Kidney (tissue), 13 donors: ENCODE measurements at regions not wholly inside any gene's neighbourhood (a gene's known extent, or its start where the extent isn't known, plus 50 kb on each side); places are given as distances from the start of the nearest gene placed in this dataset.

Experiments used
- DNase-seq, 5 donors: peaks; one replicate each; pipeline ENCODE4 v3.0.0-alpha.2; 2013 to 2020
- FAIRE-seq: peaks from 2 replicates; lab custom pipeline; 2012; peaks lifted over from hg19 to GRCh38; lab: Jason Lieb, UNC
- H3K27ac ChIP-seq, 2 donors: one replicate each; pipeline ENCODE4 v1.7.0; 2013; ENCODE audit warnings: low read depth in 2 of 2, low read length in 2 of 2, inconsistent platforms in 1 of 2
- H3K27me3 ChIP-seq: one replicate; pipeline ENCODE4 v1.7.1; 2013; ENCODE audit warnings: low read length, inconsistent platforms; ENCODE audit not compliant: control insufficient read depth, insufficient read depth
- H3K36me3 ChIP-seq, 3 donors: one replicate each; pipeline versions ENCODE4 v1.7.0 to v1.7.1; 2013; ENCODE audit warnings: low read length in 3 of 3, control low read depth in 1 of 3, inconsistent platforms in 1 of 3; ENCODE audit not compliant: insufficient read depth in 3 of 3, control insufficient read depth in 2 of 3
- H3K4me1 ChIP-seq, 3 donors: one replicate each; pipeline versions ENCODE4 v1.7.0 to v1.7.1; 2013; ENCODE audit warnings: low read length in 3 of 3, inconsistent platforms in 1 of 3, low read depth in 1 of 3; ENCODE audit not compliant: control insufficient read depth in 2 of 3, insufficient read depth in 2 of 3
- H3K4me3 ChIP-seq, 3 donors: one replicate each; pipeline versions ENCODE4 v1.7.0 to v1.8.1; 2013; ENCODE audit warnings: low read length in 3 of 3, control low read depth in 1 of 3, inconsistent platforms in 1 of 3
- H3K9ac ChIP-seq, 3 donors: one replicate each; pipeline versions ENCODE4 v1.7.0 to v1.7.1; 2013; ENCODE audit warnings: low read length in 3 of 3, control low read depth in 1 of 3, inconsistent platforms in 1 of 3
- H3K9me3 ChIP-seq, 3 donors: one replicate each; pipeline versions ENCODE4 v1.7.0 to v1.7.1; 2013; ENCODE audit warnings: low read length in 3 of 3, control low read depth in 1 of 3, inconsistent platforms in 1 of 3; ENCODE audit not compliant: control insufficient read depth in 2 of 3, insufficient read depth in 1 of 3
- CTCF ChIP-seq: IDR thresholded peaks from 3 replicates; pipeline ENCODE4 v1.5.1; 2012; ENCODE audit warnings: mild to moderate bottlenecking, moderate library complexity, borderline replicate concordance; ENCODE audit not compliant: insufficient read depth; ENCODE audit errors: extremely low read depth
- intact Hi-C: fragments of 100-400 bp; cut with DNase I; formaldehyde crosslinking; loops from one replicate; pipeline ENCODE4 v1.11.1; 2022
- donor health status: control.
- donor health status: control.
- donor health status: control.
- donor health status: control.
- donor health status: control.
- donor health status: DM: yes; HTN: yes; CAD: no.
- donor health status: Normal renal cell carcinoma (clear cell type).

- H3K36me3 ChIP-seq = no peaks in the 10 kb centered on the region
- H3K4me1 ChIP-seq = peaks cover 0 to 2% (median 0%) of the 10 kb centered on the region in 3 donors
- FAIRE-seq = no peak
- DNase-seq = peak in 2 of 5 donors; percentile 30 to 43
- H3K9me3 ChIP-seq = peaks cover 0 to under 1% (median 0%) of the 10 kb centered on the region in 3 donors
- TF ChIP-seq CTCF = no peak
- H3K27ac ChIP-seq = no peak overlapping the region
- H3K27me3 ChIP-seq = no peaks in the 10 kb centered on the region
- H3K9ac ChIP-seq = no peak overlapping the region
- intact Hi-C loops = no loop called here
- H3K4me3 ChIP-seq = no peak overlapping the region
Observed at GRCh38 chr12:98402091-98402490, 113.3 kb upstream of the TMPO start.

GRCh38 chr12:98402671-98403070 is 112.7 kb upstream of the TMPO start:
- intact Hi-C loops = no loop called here
- Histone ChIP-seq H3K9me3 (peaks cover 0 to 6% (median 0%) of the 10 kb centered on the region in 3 donors), H3K4me1 (peaks cover 0 to 2% (median 0%) of the 10 kb centered on the region in 3 donors), H3K4me3 (no peak overlapping the region), H3K27ac (no peak overlapping the region), H3K9ac (no peak overlapping the region), H3K36me3 (no peaks in the 10 kb centered on the region), H3K27me3 (no peaks in the 10 kb centered on the region)
- no peak for TF ChIP-seq CTCF
- DNase-seq (no peak), FAIRE-seq (no peak)

GRCh38 chr12:98403385-98403784 is 112.0 kb upstream of the TMPO start:
- TF ChIP-seq CTCF = no peak
- FAIRE-seq (no peak), DNase-seq (no peak)
- H3K9ac ChIP-seq = no peak overlapping the region
- H3K27me3 ChIP-seq = no peaks in the 10 kb centered on the region
- H3K36me3 ChIP-seq = no peaks in the 10 kb centered on the region
- intact Hi-C loops = no loop called here
- peaks cover 0 to 2% (median 0%) of the 10 kb centered on the region in 3 donors for H3K4me1 ChIP-seq
- peaks cover 0 to 6% (median 0%) of the 10 kb centered on the region in 3 donors for H3K9me3 ChIP-seq
- no peak overlapping the region for H3K27ac ChIP-seq
- H3K4me3 ChIP-seq = no peak overlapping the region

GRCh38 chr12:98403936-98404335 is 111.5 kb upstream of the TMPO start:
- no peak for FAIRE-seq

More at GRCh38 chr12:98403936-98404335, 111.5 kb upstream of the TMPO start:
- no peak overlapping the region for H3K9ac ChIP-seq
- H3K36me3 ChIP-seq = no peaks in the 10 kb centered on the region
- intact Hi-C loops = no loop called here
- H3K4me3 ChIP-seq = no peak overlapping the region
- H3K9me3 ChIP-seq = peaks cover 0 to 6% (median 0%) of the 10 kb centered on the region in 3 donors
- no peak for DNase-seq
- no peak overlapping the region for H3K27ac ChIP-seq
- no peaks in the 10 kb centered on the region for H3K27me3 ChIP-seq
- H3K4me1 ChIP-seq = peaks cover 0 to 2% (median 0%) of the 10 kb centered on the region in 3 donors
- TF ChIP-seq CTCF = no peak
